Lower leg skin (tissue), 3 donors: ENCODE measurements at regions not wholly inside any gene's neighbourhood (a gene's known extent, or its start where the extent isn't known, plus 50 kb on each side); places are given as distances from the start of the nearest gene placed in this dataset.
"Not testable (repeated sequence)": the region's sequence is repeated elsewhere in the genome, so short reads cannot be mapped to it uniquely, and the experiment has no call there.

Source experiments
- POLR2A ChIP-seq, 2 donors: fragments of 450-650 bp; IDR thresholded peaks; one replicate each; pipeline ENCODE4 v1.6.1; 2016 to 2017; ENCODE audit warnings: antibody characterized with exemption in 2 of 2, mild to moderate bottlenecking in 1 of 2, moderate library complexity in 1 of 2
- TF ChIP-seq, protein P1 (sequence below), 3 donors: fragments of 450-650 bp; IDR thresholded peaks; one replicate each; pipeline ENCODE4 v1.5.1; 2016; ENCODE audit warnings: antibody characterized with exemption in 3 of 3, mild to moderate bottlenecking in 3 of 3, moderate library complexity in 2 of 3

DNA sequence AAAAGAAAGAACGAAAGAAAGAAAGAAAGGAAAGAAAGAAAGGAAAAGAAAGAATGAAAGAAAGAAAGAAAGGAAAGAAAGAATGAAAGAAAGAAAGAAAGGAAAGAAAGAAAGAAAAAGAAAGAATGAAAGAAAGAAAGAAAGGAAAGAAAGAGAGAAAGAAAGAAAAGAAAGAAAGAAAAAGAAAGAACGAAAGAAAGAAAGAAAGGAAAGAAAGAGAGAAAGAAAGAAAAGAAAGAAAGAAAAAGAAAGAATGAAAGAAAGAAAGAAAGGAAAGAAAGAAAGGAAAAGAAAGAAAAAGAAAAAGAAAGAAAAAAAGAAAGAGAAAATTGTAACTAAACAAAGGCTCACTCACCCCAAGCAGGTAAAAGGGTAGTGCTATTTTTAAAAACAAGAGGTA, 160.7 kb upstream of the TRPM3 start:
- TF ChIP-seq, protein P1, sequence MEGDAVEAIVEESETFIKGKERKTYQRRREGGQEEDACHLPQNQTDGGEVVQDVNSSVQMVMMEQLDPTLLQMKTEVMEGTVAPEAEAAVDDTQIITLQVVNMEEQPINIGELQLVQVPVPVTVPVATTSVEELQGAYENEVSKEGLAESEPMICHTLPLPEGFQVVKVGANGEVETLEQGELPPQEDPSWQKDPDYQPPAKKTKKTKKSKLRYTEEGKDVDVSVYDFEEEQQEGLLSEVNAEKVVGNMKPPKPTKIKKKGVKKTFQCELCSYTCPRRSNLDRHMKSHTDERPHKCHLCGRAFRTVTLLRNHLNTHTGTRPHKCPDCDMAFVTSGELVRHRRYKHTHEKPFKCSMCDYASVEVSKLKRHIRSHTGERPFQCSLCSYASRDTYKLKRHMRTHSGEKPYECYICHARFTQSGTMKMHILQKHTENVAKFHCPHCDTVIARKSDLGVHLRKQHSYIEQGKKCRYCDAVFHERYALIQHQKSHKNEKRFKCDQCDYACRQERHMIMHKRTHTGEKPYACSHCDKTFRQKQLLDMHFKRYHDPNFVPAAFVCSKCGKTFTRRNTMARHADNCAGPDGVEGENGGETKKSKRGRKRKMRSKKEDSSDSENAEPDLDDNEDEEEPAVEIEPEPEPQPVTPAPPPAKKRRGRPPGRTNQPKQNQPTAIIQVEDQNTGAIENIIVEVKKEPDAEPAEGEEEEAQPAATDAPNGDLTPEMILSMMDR (IDR thresholded peaks at IDR 0.05) = not testable (repeated sequence)
- not testable (repeated sequence) for TF ChIP-seq POLR2A (IDR thresholded peaks at IDR 0.05)
